NCI-H524 treated with DMSO at 0.1 percent for 48 hours (cell line): ENCODE measurements at regions not wholly inside any gene's neighbourhood (a gene's known extent, or its start where the extent isn't known, plus 50 kb on each side); places are given as distances from the start of the nearest gene placed in this dataset.

Experiments used
- DNase-seq: peaks from one replicate; lab custom pipeline; 2025; lab: John Stamatoyannopoulos, UW

GRCh38 chr20:63100174-63100925 lies 93.6 kb upstream of the BHLHE23 start:
- DNase-seq: no peak

- DNase-seq: no peak
Measured at GRCh38 chr20:63099456-63100173, 92.9 kb upstream of the BHLHE23 start.

- DNase-seq: no peak
Measured at GRCh38 chr20:63098195-63098810, 91.5 kb upstream of the BHLHE23 start.

- no peak for DNase-seq
Measured at GRCh38 chr20:63097336-63097831, 90.6 kb upstream of the BHLHE23 start.

GRCh38 chr20:63096681-63097335 lies 90.0 kb upstream of the BHLHE23 start:
- no peak for DNase-seq

- DNase-seq: no peak
Measured at GRCh38 chr20:63095718-63096654, 89.2 kb upstream of the BHLHE23 start.

GRCh38 chr20:63094767-63095499 lies 88.2 kb upstream of the BHLHE23 start:
- DNase-seq: no peak

- no peak for DNase-seq
Measured at GRCh38 chr20:63093966-63094766, 87.4 kb upstream of the BHLHE23 start.

GRCh38 chr20:63092660-63093215 lies 86.0 kb upstream of the BHLHE23 start:
- DNase-seq: no peak

- DNase-seq: no peak
Measured at GRCh38 chr20:63091901-63092659, 85.3 kb upstream of the BHLHE23 start.

- DNase-seq: no peak
Measured at GRCh38 chr20:63090682-63091571, 84.2 kb upstream of the BHLHE23 start.

GRCh38 chr20:63090052-63090451 lies 83.3 kb upstream of the BHLHE23 start:
- no peak for DNase-seq

GRCh38 chr20:63089051-63089907 lies 82.5 kb upstream of the BHLHE23 start:
- no peak for DNase-seq

GRCh38 chr20:63087872-63088680 lies 81.3 kb upstream of the BHLHE23 start:
- DNase-seq: no peak

GRCh38 chr20:63087236-63087871 lies 80.6 kb upstream of the BHLHE23 start:
- DNase-seq: no peak
